AG20443 (cell line): ENCODE measurements at regions not wholly inside any gene's neighbourhood (a gene's known extent, or its start where the extent isn't known, plus 50 kb on each side); places are given as distances from the start of the nearest gene placed in this dataset.
A peak's percentile ranks its signal among the peaks of the same experiment; 100 is the strongest.
"Not testable (repeated sequence)": the region's sequence is repeated elsewhere in the genome, so short reads cannot be mapped to it uniquely, and the experiment has no call there.

ENCODE experiments used
- DNase-seq: peaks from one replicate; pipeline ENCODE4 v3.0.0; 2012; ENCODE audit warnings: low spot score, mixed read lengths

- DNase-seq, result not testable (repeated sequence)
Observed at GRCh38 chr16:88265286-88265938, 117.3 kb upstream of the ZNF469 start.

- not testable (repeated sequence) for DNase-seq
Observed at GRCh38 chr16:88266036-88266435, 116.7 kb upstream of the ZNF469 start.

- not testable (repeated sequence) for DNase-seq
Observed at GRCh38 chr16:88266935-88267551, 115.7 kb upstream of the ZNF469 start.

- not testable (repeated sequence) for DNase-seq
Observed at GRCh38 chr16:88268186-88268970, 114.4 kb upstream of the ZNF469 start.

GRCh38 chr16:88270171-88270790 lies 112.5 kb upstream of the ZNF469 start:
- not testable (repeated sequence) for DNase-seq

GRCh38 chr16:88271296-88271695 lies 111.5 kb upstream of the ZNF469 start:
- not testable (repeated sequence) for DNase-seq

- not testable (repeated sequence) for DNase-seq
Observed at GRCh38 chr16:88271776-88272175, 111.0 kb upstream of the ZNF469 start.

- not testable (repeated sequence) for DNase-seq
Observed at GRCh38 chr16:88272437-88272836, 110.3 kb upstream of the ZNF469 start.

GRCh38 chr16:88274126-88274750 lies 108.5 kb upstream of the ZNF469 start:
- peak; percentile 40 for DNase-seq

- no peak for DNase-seq
Observed at GRCh38 chr16:88274847-88275246, 107.9 kb upstream of the ZNF469 start.

GRCh38 chr16:88275336-88276122 lies 107.2 kb upstream of the ZNF469 start:
- DNase-seq, result not testable (repeated sequence)

- not testable (repeated sequence) for DNase-seq
Observed at GRCh38 chr16:88276123-88276588, 106.6 kb upstream of the ZNF469 start.

GRCh38 chr16:88276591-88276990 lies 106.2 kb upstream of the ZNF469 start:
- no peak for DNase-seq

GRCh38 chr16:88279998-88280397 lies 102.8 kb upstream of the ZNF469 start:
- DNase-seq, result no peak

GRCh38 chr16:88281858-88282563 lies 100.7 kb upstream of the ZNF469 start:
- DNase-seq, result no peak

- DNase-seq, result peak; percentile 78
Observed at GRCh38 chr16:88282564-88283395, 100.0 kb upstream of the ZNF469 start.

GRCh38 chr16:88283596-88283995 lies 99.2 kb upstream of the ZNF469 start:
- no peak for DNase-seq

GRCh38 chr16:88284101-88284500 lies 98.7 kb upstream of the ZNF469 start:
- no peak for DNase-seq
